C4-2B (cell line): ENCODE measurements at regions not wholly inside any gene's neighbourhood (a gene's known extent, or its start where the extent isn't known, plus 50 kb on each side); places are given as distances from the start of the nearest gene placed in this dataset.

Experiments
- H3K27ac ChIP-seq: fragments of 450-650 bp; 2 replicates; pipeline ENCODE4 v1.5.1; 2017
- CTCF ChIP-seq: fragments of 450-650 bp; conservative IDR thresholded peaks from 2 replicates; pipeline ENCODE4 v1.5.1; 2017; ENCODE audit warnings: mild to moderate bottlenecking
- ZFX ChIP-seq: fragments of 450-650 bp; IDR thresholded peaks from 2 replicates; pipeline ENCODE4 v1.6.1; 2017

GRCh38 chr6:92942549-92942948 is 476.8 kb downstream of the EPHA7 start:
- H3K27ac ChIP-seq: no peak overlapping the region
- TF ChIP-seq ZFX (no peak), CTCF (no peak)

GRCh38 chr6:92934625-92935024 is 484.7 kb downstream of the EPHA7 start:
- no peak overlapping the region for H3K27ac ChIP-seq
- TF ChIP-seq ZFX: no peak
- no peak for TF ChIP-seq CTCF

- TF ChIP-seq CTCF: no peak
- TF ChIP-seq ZFX: no peak
- no peak overlapping the region for H3K27ac ChIP-seq
Measured at GRCh38 chr6:92930171-92930570, 489.2 kb downstream of the EPHA7 start.

DNA sequence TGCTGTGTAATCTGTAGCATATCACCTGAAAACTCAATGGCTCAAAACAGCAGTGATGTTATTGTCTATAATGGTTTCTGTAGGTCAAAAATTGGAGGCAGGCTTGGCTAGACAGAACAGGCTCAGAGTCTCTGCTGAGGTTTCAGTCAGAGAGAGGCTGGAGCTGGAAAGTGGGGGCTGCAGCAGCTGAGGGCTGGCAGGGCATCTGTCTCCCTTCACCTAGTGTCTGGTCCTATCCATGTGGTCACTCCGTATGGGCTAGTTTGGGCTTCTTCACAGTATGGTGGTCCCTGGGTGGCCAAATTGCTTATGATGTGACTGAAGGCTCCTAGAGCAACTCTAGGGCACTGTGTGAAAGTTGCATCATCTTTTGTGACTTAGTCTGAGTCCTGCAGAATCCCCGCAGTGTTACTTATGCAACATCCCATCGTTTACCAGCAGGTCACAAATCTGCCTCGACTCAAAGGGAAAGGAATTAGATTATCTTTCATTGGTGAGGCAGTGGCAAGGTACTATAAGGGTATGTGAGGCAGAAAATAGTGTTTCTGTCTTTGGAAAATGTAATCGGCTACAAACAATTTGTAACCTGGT is 497.0 kb downstream of the EPHA7 start:
- no peak overlapping the region for H3K27ac ChIP-seq
- no peak for TF ChIP-seq ZFX
- TF ChIP-seq CTCF: no peak

GRCh38 chr6:92915466-92915865 is 503.9 kb downstream of the EPHA7 start:
- H3K27ac ChIP-seq: no peak overlapping the region
- no peak for TF ChIP-seq ZFX
- no peak for TF ChIP-seq CTCF

DNA sequence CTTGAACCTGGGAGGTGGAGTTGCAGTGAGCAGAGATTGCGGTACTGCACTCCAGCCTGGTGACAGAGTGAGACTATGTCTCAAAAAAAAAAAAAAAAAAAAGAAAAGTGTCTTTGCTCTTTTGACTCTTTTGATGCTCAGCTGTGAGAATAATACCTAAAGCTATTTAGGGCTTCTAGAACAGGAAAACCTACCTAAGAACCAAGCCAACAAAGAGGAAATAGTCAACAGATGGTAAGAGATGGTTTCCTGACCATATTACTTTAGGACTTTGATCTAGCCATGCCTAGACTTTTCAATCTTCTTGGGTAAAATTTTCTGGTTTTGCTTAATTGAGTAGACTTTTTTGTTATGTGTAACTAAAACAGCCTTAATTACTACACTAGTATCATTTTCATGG is 508.1 kb downstream of the EPHA7 start:
- TF ChIP-seq ZFX (no peak), CTCF (no peak)
- H3K27ac ChIP-seq: no peak overlapping the region

GRCh38 chr6:92910646-92911045 is 508.7 kb downstream of the EPHA7 start:
- no peak overlapping the region for H3K27ac ChIP-seq
- no peak for TF ChIP-seq CTCF
- no peak for TF ChIP-seq ZFX
